SK-N-SH treated with all-trans-retinoic acid at 6 μM for 48 hours (cell line): ENCODE measurements at regions not wholly inside any gene's neighbourhood (a gene's known extent, or its start where the extent isn't known, plus 50 kb on each side); places are given as distances from the start of the nearest gene placed in this dataset.

ENCODE experiments used
- ARNTL ChIP-seq: fragments of 450-650 bp; formaldehyde crosslinking; IDR thresholded peaks from 2 replicates; pipeline ENCODE4 v1.5.0; 2020; ENCODE audit warnings: low read depth, mild to moderate bottlenecking, moderate library complexity, borderline replicate concordance
- BACH2 ChIP-seq: fragments of 250-450 bp; sonication (Bioruptor Pico); IDR thresholded peaks from 2 replicates; pipeline ENCODE4 v1.9.0; 2021; ENCODE audit warnings: mild to moderate bottlenecking, borderline replicate concordance
- CREB5 ChIP-seq: fragments of 250-450 bp; sonication (Bioruptor Pico); IDR thresholded peaks from 2 replicates; pipeline ENCODE4 v1.5.1; 2020; ENCODE audit warnings: low read depth, mild to moderate bottlenecking, moderate library complexity
- ESRRG ChIP-seq: fragments of 250-450 bp; sonication (Bioruptor Pico); IDR thresholded peaks from 2 replicates; pipeline ENCODE4 v1.6.1; 2021; ENCODE audit warnings: mild to moderate bottlenecking
- OSR1 ChIP-seq: fragments of 250-450 bp; sonication (Bioruptor Pico); IDR thresholded peaks from 2 replicates; pipeline ENCODE4 v1.8.0; 2022; ENCODE audit warnings: moderate library complexity, mild to moderate bottlenecking, inconsistent platforms
- PATZ1 ChIP-seq: fragments of 250-450 bp; sonication (Bioruptor Pico); IDR thresholded peaks from 2 replicates; pipeline ENCODE4 v1.8.0; 2020; ENCODE audit warnings: mild to moderate bottlenecking, moderate library complexity, borderline replicate concordance
- PPARA ChIP-seq: fragments of 250-450 bp; sonication (Bioruptor Pico); IDR thresholded peaks from 2 replicates; pipeline ENCODE4 v1.5.0; 2020; ENCODE audit warnings: mild to moderate bottlenecking, borderline replicate concordance
- RARB ChIP-seq: fragments of 250-450 bp; sonication (Bioruptor Pico); IDR thresholded peaks from 2 replicates; pipeline ENCODE4 v1.8.0; 2021; ENCODE audit warnings: mild to moderate bottlenecking, moderate library complexity
- SNAI2 ChIP-seq: fragments of 250-450 bp; sonication (Bioruptor Pico); IDR thresholded peaks from 2 replicates; pipeline ENCODE4 v1.5.0; 2020; ENCODE audit warnings: mild to moderate bottlenecking, moderate library complexity
- TSHZ2 ChIP-seq: fragments of 250-450 bp; sonication (Bioruptor Pico); IDR thresholded peaks from 2 replicates; pipeline ENCODE4 v1.5.0; 2020; ENCODE audit warnings: mild to moderate bottlenecking, moderate library complexity
- ZFP30 ChIP-seq: fragments of 450-650 bp; formaldehyde crosslinking; IDR thresholded peaks from 2 replicates; pipeline ENCODE4 v1.5.0; 2022; ENCODE audit warnings: mild to moderate bottlenecking, moderate library complexity
- ZNF565 ChIP-seq: fragments of 450-650 bp; formaldehyde crosslinking; conservative IDR thresholded peaks from 2 replicates; pipeline ENCODE4 v1.5.0; 2020; ENCODE audit warnings: low read depth, mild to moderate bottlenecking, moderate library complexity
- ZNF70 ChIP-seq: fragments of 450-650 bp; formaldehyde crosslinking; IDR thresholded peaks from 2 replicates; pipeline ENCODE4 v1.5.0; 2020; ENCODE audit warnings: mild to moderate bottlenecking, moderate library complexity
- ZNF8 ChIP-seq: fragments of 450-650 bp; formaldehyde crosslinking; IDR thresholded peaks from 2 replicates; pipeline ENCODE4 v1.5.0; 2020; ENCODE audit warnings: mild to moderate bottlenecking, moderate library complexity

- no peak for TF ChIP-seq PATZ1 (CRISPR knock-in tag)
- TF ChIP-seq TSHZ2 (CRISPR knock-in tag), result no peak
- TF ChIP-seq SNAI2, result no peak
- no peak for TF ChIP-seq OSR1
- no peak for TF ChIP-seq ZFP30 (CRISPR knock-in tag)
- no peak for TF ChIP-seq ZNF565
- no peak for TF ChIP-seq PPARA (CRISPR knock-in tag)
- no peak for TF ChIP-seq RARB (CRISPR knock-in tag)
- TF ChIP-seq ESRRG (CRISPR knock-in tag), result no peak
- no peak for TF ChIP-seq ZNF8 (CRISPR knock-in tag)
- no peak for TF ChIP-seq BACH2 (CRISPR knock-in tag)
- no peak for TF ChIP-seq ARNTL (CRISPR knock-in tag)
- no peak for TF ChIP-seq ZNF70
- no peak for TF ChIP-seq CREB5 (CRISPR knock-in tag)
Observed at GRCh38 chr5:74334062-74334761, 306.3 kb downstream of the ENC1 start.
